ENCODE measurements at regions not wholly inside any gene's neighbourhood (a gene's known extent, or its start where the extent isn't known, plus 50 kb on each side); places are given as distances from the start of the nearest gene placed in this dataset.

GRCh38 chr15:62421289-62421688 lies 256.2 kb upstream of the C2CD4B start:
- TF ChIP-seq CTCF (IDR thresholded peaks at IDR 0.05), result no peak
- TF ChIP-seq ZFX (IDR thresholded peaks at IDR 0.05; ENCODE audit: borderline replicate concordance), result no peak

All from 22Rv1 (cell line).